ENCODE measurements at regions not wholly inside any gene's neighbourhood (a gene's known extent, or its start where the extent isn't known, plus 50 kb on each side); places are given as distances from the start of the nearest gene placed in this dataset.

- H3K4me3 ChIP-seq (ENCODE audit: low read depth, low read length), result no peak overlapping the region
- no peak for TF ChIP-seq CTCF (IDR thresholded peaks at IDR 0.05; ENCODE audit: borderline replicate concordance, insufficient read depth, low read depth, low read length)
Observed at GRCh38 chr22:48530666-48531065, 1297.0 kb downstream of the BRD1 start.

- no peak overlapping the region for H3K4me3 ChIP-seq (ENCODE audit: low read depth, low read length)
Observed at GRCh38 chr22:48528221-48528915, 1299.3 kb downstream of the BRD1 start.

GRCh38 chr22:48523761-48524160 lies 1303.9 kb downstream of the BRD1 start:
- no peak for TF ChIP-seq CTCF (IDR thresholded peaks at IDR 0.05; ENCODE audit: borderline replicate concordance, insufficient read depth, low read depth, low read length)
- no peak overlapping the region for H3K4me3 ChIP-seq (ENCODE audit: low read depth, low read length)

More at GRCh38 chr22:48528221-48528915, 1299.3 kb downstream of the BRD1 start:
- no peak for TF ChIP-seq CTCF (IDR thresholded peaks at IDR 0.05; ENCODE audit: borderline replicate concordance, insufficient read depth, low read depth, low read length)

- no peak overlapping the region for H3K4me3 ChIP-seq (ENCODE audit: low read depth, low read length)
- TF ChIP-seq CTCF (IDR thresholded peaks at IDR 0.05; ENCODE audit: borderline replicate concordance, insufficient read depth, low read depth, low read length), result no peak
Observed at GRCh38 chr22:48523091-48523490, 1304.6 kb downstream of the BRD1 start.

GRCh38 chr22:48522271-48522670 lies 1305.4 kb downstream of the BRD1 start:
- TF ChIP-seq CTCF (IDR thresholded peaks at IDR 0.05; ENCODE audit: borderline replicate concordance, insufficient read depth, low read depth, low read length), result no peak
- H3K4me3 ChIP-seq (ENCODE audit: low read depth, low read length), result no peak overlapping the region

GRCh38 chr22:48520884-48521588 lies 1306.6 kb downstream of the BRD1 start:
- H3K4me3 ChIP-seq (ENCODE audit: low read depth, low read length), result no peak overlapping the region
- no peak for TF ChIP-seq CTCF (IDR thresholded peaks at IDR 0.05; ENCODE audit: borderline replicate concordance, insufficient read depth, low read depth, low read length)

GRCh38 chr22:48520207-48520606 lies 1307.5 kb downstream of the BRD1 start:
- TF ChIP-seq CTCF (IDR thresholded peaks at IDR 0.05; ENCODE audit: borderline replicate concordance, insufficient read depth, low read depth, low read length), result no peak
- no peak overlapping the region for H3K4me3 ChIP-seq (ENCODE audit: low read depth, low read length)
